H1 (cell line): ENCODE measurements at regions not wholly inside any gene's neighbourhood (a gene's known extent, or its start where the extent isn't known, plus 50 kb on each side); places are given as distances from the start of the nearest gene placed in this dataset.

ENCODE experiments used
- CTCF ChIA-PET: fragments of 300-600 bp; sonication (Branson Sonifier 250); formaldehyde crosslinking; loops from one replicate; lab custom pipeline; 2021; ENCODE audit not compliant: partially characterized antibody; lab: Charles Lee
- POLR2A ChIA-PET: fragments of 300-600 bp; sonication (Branson Sonifier 250); formaldehyde crosslinking; loops from one replicate; lab custom pipeline; 2021; ENCODE audit warnings: inconsistent platforms; ENCODE audit not compliant: partially characterized antibody; lab: Charles Lee
- DNase-seq, 2 experiments: peaks; one replicate each; pipeline versions ENCODE4 v3.0.0 to v3.0.0-alpha.2; 2010 to 2022; ENCODE audit warnings: low spot score in 2 of 2, low read depth in 1 of 2, mixed read lengths in 1 of 2
- FAIRE-seq: peaks from 2 replicates; lab custom pipeline; 2011; peaks lifted over from hg19 to GRCh38; lab: Jason Lieb, UNC
- H2AFZ ChIP-seq: 2 replicates; pipeline ENCODE4 v1.8.1; 2012; ENCODE audit warnings: low read length, inconsistent platforms
- H2AK5ac ChIP-seq: 2 replicates; pipeline ENCODE4 v1.6.1; 2013; ENCODE audit warnings: low read depth, low read length
- H2BK120ac ChIP-seq: replicated peaks from 2 replicates; pipeline ENCODE3; 2013; ENCODE audit warnings: low read depth, low read length, inconsistent platforms
- H2BK12ac ChIP-seq: 2 replicates; pipeline ENCODE4 v1.6.1; 2013; ENCODE audit warnings: low read depth, low read length
- H2BK15ac ChIP-seq: 2 replicates; pipeline ENCODE4 v1.6.1; 2013; ENCODE audit warnings: low read length
- H2BK20ac ChIP-seq: 2 replicates; pipeline ENCODE4 v1.6.1; 2013; ENCODE audit warnings: low read length
- H2BK5ac ChIP-seq: 2 replicates; pipeline ENCODE4 v1.6.1; 2013; ENCODE audit warnings: low read depth, low read length
- H3K14ac ChIP-seq: 2 replicates; pipeline ENCODE4 v1.6.1; 2013; ENCODE audit warnings: inconsistent platforms; ENCODE audit not compliant: insufficient read length
- H3K18ac ChIP-seq: 2 replicates; pipeline ENCODE4 v1.6.1; 2013; ENCODE audit warnings: low read length; ENCODE audit errors: extremely low read depth
- H3K23ac ChIP-seq: 2 replicates; pipeline ENCODE4 v1.6.1; 2013; ENCODE audit warnings: inconsistent platforms; ENCODE audit not compliant: insufficient read length
- H3K23me2 ChIP-seq: 2 replicates; pipeline ENCODE4 v1.6.1; 2013; ENCODE audit warnings: low read depth, low read length
- H3K27ac ChIP-seq: 2 replicates; pipeline ENCODE4 v1.6.1; 2011; ENCODE audit warnings: low read depth, low read length, inconsistent platforms
- H3K27me3 ChIP-seq, 4 experiments: replicated peaks in 1 of 4; 1 replicate in 1 of 4; 2 replicates in 3 of 4; pipeline versions ENCODE4 v1.6.1 to v1.8.1; 2011 to 2013; ENCODE audit warnings: low read length in 3 of 4, mild to moderate bottlenecking in 3 of 4, inconsistent platforms in 2 of 4, mixed read lengths in 2 of 4, moderate library complexity in 1 of 4; ENCODE audit not compliant: control insufficient read depth in 3 of 4, insufficient read depth in 3 of 4; ENCODE audit errors: extremely low read depth in 1 of 4
- H3K36me3 ChIP-seq, 4 experiments: 2 replicates each; pipeline versions ENCODE4 v1.6.1 to v1.8.1; 2011 to 2013; ENCODE audit warnings: mild to moderate bottlenecking in 4 of 4, low read length in 3 of 4, moderate library complexity in 2 of 4, control low read depth in 1 of 4, inconsistent platforms in 1 of 4; ENCODE audit not compliant: insufficient read depth in 4 of 4, control insufficient read depth in 2 of 4
- H3K4ac ChIP-seq: replicated peaks from 2 replicates; pipeline ENCODE3; 2013; ENCODE audit warnings: low read length, low read depth, mixed read lengths, inconsistent platforms; ENCODE audit not compliant: insufficient read length
- H3K4me1 ChIP-seq, 4 experiments: replicated peaks in 1 of 4; 1 replicate in 1 of 4; 2 replicates in 3 of 4; pipeline versions ENCODE4 v1.6.1 to v1.8.1; 2011 to 2013; ENCODE audit warnings: low read length in 3 of 4, inconsistent platforms in 2 of 4, mixed read lengths in 1 of 4; ENCODE audit not compliant: insufficient read depth in 4 of 4, control insufficient read depth in 3 of 4
- H3K4me2 ChIP-seq, 2 experiments: 2 replicates each; pipeline versions ENCODE4 v1.6.1 to v1.8.1; 2011 to 2013; ENCODE audit warnings: low read depth in 2 of 2, low read length in 2 of 2, control low read depth in 1 of 2, inconsistent platforms in 1 of 2, mild to moderate bottlenecking in 1 of 2; ENCODE audit not compliant: insufficient read depth in 1 of 2
- H3K4me3 ChIP-seq, 4 experiments: fragments of 200-600, 300-600 bp in 1 of 4; sonication (generic), shearing (Covaris generic), sonication (Bioruptor Twin) in 1 of 4; 2 replicates each; pipeline versions ENCODE4 v1.5.1 to v1.8.1; 2011 to 2016; ENCODE audit warnings: low read length in 4 of 4, low read depth in 3 of 4, control low read depth in 2 of 4, inconsistent platforms in 2 of 4, mild to moderate bottlenecking in 2 of 4, mixed read lengths in 1 of 4, moderate library complexity in 1 of 4; ENCODE audit not compliant: insufficient read depth in 2 of 4; ENCODE audit errors: extremely low read depth in 1 of 4
- H3K56ac ChIP-seq: replicated peaks from 2 replicates; pipeline ENCODE3; 2013; ENCODE audit warnings: low read depth, mild to moderate bottlenecking, mixed read lengths, low read length, inconsistent platforms; ENCODE audit not compliant: insufficient read length
- H3K79me1 ChIP-seq: 2 replicates; pipeline ENCODE4 v1.6.1; 2013; ENCODE audit warnings: low read depth, low read length, control low read depth
- H3K79me2 ChIP-seq, 2 experiments: 2 replicates each; pipeline versions ENCODE4 v1.6.1 to v1.8.1; 2012 to 2013; ENCODE audit warnings: low read length in 2 of 2, mild to moderate bottlenecking in 2 of 2, inconsistent platforms in 1 of 2; ENCODE audit not compliant: insufficient read depth in 2 of 2, control insufficient read depth in 1 of 2
- H3K9ac ChIP-seq, 4 experiments: replicated peaks in 1 of 4; 1 replicate in 1 of 4; 2 replicates in 3 of 4; pipeline versions ENCODE4 v1.6.1 to v1.8.1; 2011 to 2013; ENCODE audit warnings: low read depth in 3 of 4, low read length in 3 of 4, control low read depth in 2 of 4, mild to moderate bottlenecking in 2 of 4, moderate library complexity in 2 of 4, inconsistent platforms in 1 of 4; ENCODE audit errors: extremely low read depth in 1 of 4
- H3K9me3 ChIP-seq, 2 experiments: 2 replicates each; pipeline versions ENCODE4 v1.6.1 to v1.8.1; 2012 to 2013; ENCODE audit warnings: mild to moderate bottlenecking in 2 of 2, moderate library complexity in 2 of 2, control low read depth in 1 of 2, inconsistent platforms in 1 of 2, low read depth in 1 of 2, low read length in 1 of 2, mixed read lengths in 1 of 2; ENCODE audit not compliant: insufficient read depth in 2 of 2
- H4K20me1 ChIP-seq, 2 experiments: replicated peaks in 1 of 2; 2 replicates each; pipeline versions ENCODE3 to v1.8.1; 2011 to 2013; ENCODE audit warnings: inconsistent platforms in 2 of 2, low read length in 2 of 2, mild to moderate bottlenecking in 1 of 2; ENCODE audit not compliant: insufficient read depth in 2 of 2, control insufficient read depth in 1 of 2
- H4K5ac ChIP-seq: 2 replicates; pipeline ENCODE4 v1.6.1; 2013; ENCODE audit warnings: low read length, low read depth, mixed read lengths, inconsistent platforms; ENCODE audit not compliant: insufficient read length
- H4K8ac ChIP-seq: 2 replicates; pipeline ENCODE4 v1.8.0; 2013; ENCODE audit warnings: mild to moderate bottlenecking, moderate library complexity, low read length, inconsistent platforms; ENCODE audit not compliant: insufficient read depth; ENCODE audit errors: extremely low read depth
- H4K91ac ChIP-seq: replicated peaks from 2 replicates; pipeline ENCODE3; 2013; ENCODE audit warnings: low read length, mixed read lengths, inconsistent platforms; ENCODE audit not compliant: insufficient read length
- ATF2 ChIP-seq: IDR thresholded peaks from 2 replicates; pipeline ENCODE4 v1.6.1; 2012; ENCODE audit warnings: low read length, inconsistent platforms
- CHD1 ChIP-seq: IDR thresholded peaks from 2 replicates; pipeline ENCODE4 v1.6.1; 2012; ENCODE audit warnings: low read depth, low read length, improper control_type of control experiment
- KDM4A ChIP-seq: IDR thresholded peaks from one replicate; pipeline ENCODE4 v1.7.1; 2012; ENCODE audit warnings: low read depth, mild to moderate bottlenecking, moderate library complexity, low read length, inconsistent platforms; ENCODE audit not compliant: severe bottlenecking
- POU5F1 ChIP-seq: IDR thresholded peaks from 2 replicates; pipeline ENCODE4 v1.6.1; 2011; ENCODE audit warnings: low read depth, mild to moderate bottlenecking, low read length, moderate library complexity
- SAP30 ChIP-seq: fragments of 300-600 bp; sonication (generic); IDR thresholded peaks from 2 replicates; pipeline ENCODE4 v1.7.1; 2012; ENCODE audit warnings: low read length, moderate library complexity, mild to moderate bottlenecking, inconsistent platforms; ENCODE audit not compliant: insufficient read depth, insufficient replicate concordance
- TAF7 ChIP-seq: optimal IDR thresholded peaks from 2 replicates; pipeline ENCODE3; 2011; ENCODE audit warnings: low read depth, mild to moderate bottlenecking, inconsistent platforms, low read length, moderate library complexity, borderline replicate concordance
- TBP ChIP-seq: IDR thresholded peaks from 2 replicates; pipeline ENCODE4 v1.6.1; 2011; ENCODE audit warnings: low read depth, low read length, improper control_type of control experiment

DNA sequence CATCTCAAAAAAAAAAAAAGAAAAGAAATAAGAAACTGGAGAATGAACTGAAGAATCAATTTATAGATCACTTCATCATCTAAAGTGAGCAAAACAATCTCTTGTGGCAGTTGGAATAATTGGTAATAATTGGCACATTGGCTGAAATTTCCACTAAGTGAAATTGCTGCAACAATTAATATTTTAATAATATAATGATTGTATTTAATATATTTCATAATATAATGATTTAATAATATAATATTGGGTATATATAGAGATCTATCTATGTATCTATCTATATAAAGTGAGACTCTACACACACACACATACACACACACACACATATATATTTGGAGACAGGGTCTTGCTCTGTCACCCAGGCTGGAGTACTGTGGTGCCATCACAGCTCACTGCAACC lies 81.2 kb upstream of the PRICKLE1 start:
- TF ChIP-seq KDM4A = no peak
- TF ChIP-seq TAF7 = no peak
- TF ChIP-seq SAP30 = no peak
- TF ChIP-seq ATF2 = no peak
- no peak for TF ChIP-seq TBP
- TF ChIP-seq POU5F1 = no peak
- no peak for TF ChIP-seq CHD1
- H3K4me1 ChIP-seq = peaks cover 0 to 6% (median 5%) of the 10 kb centered on the region in 4 experiments; a peak in 4 of 7 replicates
- H3K27me3 ChIP-seq = no peaks in the 10 kb centered on the region
- no peaks in the 10 kb centered on the region for H4K20me1 ChIP-seq
- no peak overlapping the region for H4K5ac ChIP-seq
- no peak overlapping the region for H3K4ac ChIP-seq
- H3K4me3 ChIP-seq = no peak overlapping the region
- FAIRE-seq = no peak
- H2BK5ac ChIP-seq = peak overlapping the region; percentile 48; the same call in 1 of the 2 replicates
- H3K18ac ChIP-seq = no peak overlapping the region
- H3K56ac ChIP-seq = no peak overlapping the region
- no peak overlapping the region for H3K14ac ChIP-seq
- no peaks in the 10 kb centered on the region for H3K36me3 ChIP-seq
- CTCF ChIA-PET = no interaction called here
- H3K9ac ChIP-seq = no peak overlapping the region
- no peak overlapping the region for H2BK120ac ChIP-seq
- POLR2A ChIA-PET = no interaction called here
- no peak overlapping the region for H2BK15ac ChIP-seq
- H4K8ac ChIP-seq = no peak overlapping the region
- no peak for DNase-seq
- no peaks in the 10 kb centered on the region for H3K9me3 ChIP-seq
- no peak overlapping the region for H3K4me2 ChIP-seq
- H3K23me2 ChIP-seq = no peaks in the 10 kb centered on the region
- H2AFZ ChIP-seq = no peak overlapping the region
- no peak overlapping the region for H2AK5ac ChIP-seq
- H2BK12ac ChIP-seq = peak overlapping the region; percentile 53; the same call in 1 of the 2 replicates
- H3K79me2 ChIP-seq = no peaks in the 10 kb centered on the region
- no peak overlapping the region for H3K23ac ChIP-seq
- peak overlapping the region; percentile 62 for H4K91ac ChIP-seq
- H3K27ac ChIP-seq = no peak overlapping the region
- no peak overlapping the region for H2BK20ac ChIP-seq
- no peaks in the 10 kb centered on the region for H3K79me1 ChIP-seq
